Right renal pelvis (tissue), 4 donors: ENCODE measurements at regions not wholly inside any gene's neighbourhood (a gene's known extent, or its start where the extent isn't known, plus 50 kb on each side); places are given as distances from the start of the nearest gene placed in this dataset.

Experiments
- DNase-seq, 4 donors: peaks; one replicate each; pipeline ENCODE4 v3.0.0-alpha.2; 2013; ENCODE audit warnings: low read depth in 4 of 4, low spot score in 3 of 4, missing footprints in 1 of 4

GRCh38 chr21:18460979-18461378, 57.4 kb upstream of the TMPRSS15 start:
- no peak for DNase-seq

GRCh38 chr21:18461743-18462142, 58.2 kb upstream of the TMPRSS15 start:
- DNase-seq = no peak

- DNase-seq = no peak
These were observed 64.1 kb upstream of the TMPRSS15 start for GRCh38 chr21:18467715-18468114.

GRCh38 chr21:18468790-18469189, 65.2 kb upstream of the TMPRSS15 start:
- DNase-seq = peak in 3 of 4 donors; percentile 43 to 58 (median 56)

GRCh38 chr21:18476639-18477038, 73.1 kb upstream of the TMPRSS15 start:
- no peak for DNase-seq

GRCh38 chr21:18477043-18477442, 73.5 kb upstream of the TMPRSS15 start:
- DNase-seq = no peak

- DNase-seq = no peak
These were observed 74.9 kb upstream of the TMPRSS15 start for GRCh38 chr21:18478513-18478912.

GRCh38 chr21:18488252-18488651, 84.7 kb upstream of the TMPRSS15 start:
- no peak for DNase-seq

GRCh38 chr21:18493422-18493821, 89.8 kb upstream of the TMPRSS15 start:
- DNase-seq = no peak

- no peak for DNase-seq
These were observed 91.9 kb upstream of the TMPRSS15 start for GRCh38 chr21:18495523-18495922.

GRCh38 chr21:18498431-18498830, 94.8 kb upstream of the TMPRSS15 start:
- no peak for DNase-seq

GRCh38 chr21:18499761-18500376, 96.3 kb upstream of the TMPRSS15 start:
- peak in 3 of 4 donors; percentile 47 to 49 (median 47) for DNase-seq

- DNase-seq = no peak
These were observed 114.5 kb upstream of the TMPRSS15 start for GRCh38 chr21:18518054-18518481.

- no peak for DNase-seq
These were observed 117.6 kb upstream of the TMPRSS15 start for GRCh38 chr21:18521204-18521603.

GRCh38 chr21:18522181-18522972, 118.8 kb upstream of the TMPRSS15 start:
- DNase-seq = no peak

- DNase-seq = no peak
These were observed 120.7 kb upstream of the TMPRSS15 start for GRCh38 chr21:18524097-18524880.

GRCh38 chr21:18529254-18529653, 125.7 kb upstream of the TMPRSS15 start:
- no peak for DNase-seq

GRCh38 chr21:18542081-18542480, 138.5 kb upstream of the TMPRSS15 start:
- no peak for DNase-seq

- no peak for DNase-seq
These were observed 142.3 kb upstream of the TMPRSS15 start for GRCh38 chr21:18545908-18546307.

- no peak for DNase-seq
These were observed 143.8 kb upstream of the TMPRSS15 start for GRCh38 chr21:18547347-18547746.

- no peak for DNase-seq
These were observed 144.7 kb upstream of the TMPRSS15 start for GRCh38 chr21:18548249-18548648.
